Activated CD8-positive, alpha-beta memory T cell treated with anti-CD3 and anti-CD28 coated beads for 24 hours (primary cell): ENCODE measurements at regions not wholly inside any gene's neighbourhood (a gene's known extent, or its start where the extent isn't known, plus 50 kb on each side); places are given as distances from the start of the nearest gene placed in this dataset.

Experiments
- DNase-seq: peaks from one replicate; pipeline ENCODE4 v3.0.0-alpha.2; 2020

DNA sequence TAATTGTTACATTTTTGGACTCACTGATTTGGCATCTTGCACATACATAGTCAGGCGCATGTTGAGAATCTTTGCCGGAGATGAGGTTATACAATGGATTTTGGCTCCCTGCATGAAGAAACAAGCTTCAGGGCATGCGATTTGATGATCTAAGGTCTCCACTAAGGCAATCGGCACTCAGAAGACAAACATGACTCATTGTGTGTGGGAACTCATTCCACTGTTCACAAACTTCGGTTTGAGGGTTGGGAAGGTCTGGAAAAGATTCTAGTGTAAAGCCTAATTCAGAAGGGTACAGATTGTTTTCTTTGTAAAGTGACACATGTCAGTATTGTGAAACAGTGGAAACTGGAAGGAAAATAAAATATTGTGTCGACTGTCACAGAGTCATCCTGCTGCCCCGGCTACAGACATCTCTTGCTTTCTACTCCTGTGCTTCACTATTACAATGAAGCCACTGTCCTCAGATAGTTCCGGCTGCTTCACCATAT, 192.6 kb upstream of the HMGA2 start:
- no peak for DNase-seq

- DNase-seq = no peak
Measured at GRCh38 chr12:65632131-65632855, 192.0 kb upstream of the HMGA2 start.

- no peak for DNase-seq
Measured at GRCh38 chr12:65634061-65634460, 190.2 kb upstream of the HMGA2 start.

GRCh38 chr12:65634626-65635331, 189.5 kb upstream of the HMGA2 start:
- DNase-seq = no peak

DNA sequence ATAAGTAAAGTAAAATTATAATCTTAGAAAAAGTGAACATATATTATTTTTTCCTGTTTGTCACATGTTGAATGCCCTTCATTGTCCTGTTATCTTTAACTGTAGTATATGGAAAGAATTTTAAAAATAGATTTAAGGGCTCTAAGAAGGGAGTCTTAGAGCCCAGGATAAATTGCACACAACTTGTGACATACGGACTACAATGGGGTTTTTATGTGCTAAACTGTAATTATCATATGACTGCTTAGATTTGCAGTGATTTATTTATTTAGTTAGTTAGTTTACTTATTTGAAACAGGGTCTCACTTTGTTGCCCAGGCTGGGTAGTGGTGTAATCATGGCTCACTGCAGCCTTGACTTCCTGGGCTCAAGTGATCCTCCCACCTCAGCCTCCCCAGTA, 187.8 kb upstream of the HMGA2 start:
- no peak for DNase-seq

DNA sequence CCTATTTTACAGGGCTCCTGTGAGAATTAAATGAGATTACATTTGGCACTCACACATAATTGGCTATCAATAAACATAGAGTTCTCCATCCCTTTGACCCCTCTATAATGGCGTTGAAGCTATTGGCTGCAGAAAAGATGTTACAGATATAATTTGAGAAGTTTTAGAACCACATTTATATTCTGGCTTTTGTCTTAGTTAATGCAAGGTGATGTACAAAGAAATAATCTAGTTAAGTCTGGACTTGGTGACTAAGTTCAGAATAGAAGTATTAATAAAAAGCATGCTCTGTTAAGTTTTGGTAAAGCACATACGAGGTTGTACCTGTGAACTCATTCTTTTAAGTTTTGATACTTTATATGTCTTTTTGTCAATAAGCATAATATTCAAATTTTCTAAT, 187.1 kb upstream of the HMGA2 start:
- DNase-seq = no peak

DNA sequence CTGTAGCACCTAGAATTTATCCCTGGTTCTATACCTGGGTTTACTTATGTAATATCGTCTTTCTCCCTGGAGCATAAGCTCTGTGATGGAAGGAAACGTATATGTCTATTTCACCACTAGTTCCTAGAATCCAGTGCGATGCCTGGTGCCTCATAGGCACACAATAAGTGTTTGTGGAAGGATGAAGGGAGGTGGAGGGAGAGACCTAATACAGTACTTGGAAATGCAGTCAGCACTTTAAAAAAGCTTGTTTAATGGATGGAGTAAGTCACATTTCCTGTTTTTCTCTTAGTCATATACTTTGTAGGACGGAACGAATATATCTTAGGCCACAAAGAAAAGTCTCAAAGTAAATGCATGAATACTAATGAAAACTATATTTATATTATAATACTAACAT, 186.5 kb upstream of the HMGA2 start:
- DNase-seq = no peak

DNA sequence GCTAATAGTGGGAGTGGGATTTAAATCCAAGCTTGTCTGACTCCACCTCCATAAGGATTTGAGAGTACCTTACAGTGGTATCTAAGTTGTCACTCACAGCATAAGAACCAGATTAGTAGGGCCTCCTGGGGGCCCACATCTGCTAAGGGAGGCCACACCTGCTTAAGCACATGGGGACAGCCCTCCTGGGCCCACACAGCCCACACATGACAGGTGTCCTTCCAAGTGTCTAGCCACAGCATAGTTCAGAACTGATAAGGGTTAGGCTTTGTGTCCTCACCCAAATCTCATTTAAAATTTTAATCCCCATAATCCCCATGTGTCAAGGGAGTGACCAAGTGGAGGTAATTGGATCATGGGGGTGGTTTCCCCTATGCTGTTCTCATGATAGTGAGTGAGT, 186.0 kb upstream of the HMGA2 start:
- DNase-seq = no peak

GRCh38 chr12:65640489-65640901, 183.8 kb upstream of the HMGA2 start:
- DNase-seq = no peak

- DNase-seq = no peak
Measured at GRCh38 chr12:65642061-65642661, 182.1 kb upstream of the HMGA2 start.

DNA sequence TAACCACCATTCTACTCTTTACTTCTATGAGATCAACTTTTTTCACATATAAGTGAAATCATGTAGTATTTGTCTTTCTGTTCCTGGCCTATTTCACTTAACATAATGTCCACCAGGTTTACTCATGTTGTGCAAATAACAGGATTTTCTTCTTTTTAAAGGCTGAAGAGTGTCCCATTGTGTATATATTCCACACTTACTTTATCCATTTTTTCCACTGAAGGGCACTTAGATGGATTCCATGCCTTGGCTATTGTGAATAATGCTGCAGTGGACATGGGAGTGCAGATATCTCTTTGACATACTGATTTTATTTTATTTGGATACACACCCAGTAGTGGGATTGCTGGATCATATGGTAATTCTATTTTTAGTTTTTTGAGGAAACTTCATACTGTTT, 181.1 kb upstream of the HMGA2 start:
- DNase-seq = no peak

DNA sequence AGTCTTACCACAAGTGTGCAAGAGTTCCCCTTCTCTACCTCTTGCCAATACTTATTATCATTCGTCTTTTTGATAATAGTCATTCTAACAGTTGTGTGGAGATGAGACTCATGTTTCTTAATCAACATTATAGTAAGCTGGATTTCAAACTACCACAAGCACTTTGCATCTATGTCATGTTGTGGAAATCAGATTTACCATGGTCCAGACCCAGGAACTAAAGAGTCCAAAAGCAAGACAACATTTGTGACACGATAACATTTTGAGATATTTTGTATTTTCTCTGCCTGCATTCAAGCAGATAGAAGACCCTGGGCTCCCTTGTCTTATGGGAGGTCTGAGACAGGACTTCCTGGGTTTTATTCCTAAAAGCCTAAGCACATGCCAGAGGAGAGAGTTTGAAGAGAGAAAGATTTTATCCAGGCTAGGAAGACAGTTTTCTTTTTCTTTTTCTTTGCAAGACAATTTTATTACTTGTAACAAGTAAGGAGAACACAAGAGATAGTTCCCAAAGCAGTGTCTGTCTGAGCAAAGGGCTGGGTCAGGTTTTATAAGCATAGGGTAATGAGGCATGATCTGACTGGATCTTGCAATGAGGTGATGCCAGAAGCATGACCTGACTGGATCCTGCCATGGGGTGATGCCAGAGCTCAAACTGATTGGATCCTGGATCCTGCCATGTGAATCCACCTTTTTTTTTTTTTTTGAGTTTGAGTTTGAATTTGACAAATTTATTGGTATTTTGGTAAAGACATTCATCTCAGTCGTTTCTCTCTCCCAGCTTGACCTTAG, 180.5 kb upstream of the HMGA2 start:
- DNase-seq = no peak

DNA sequence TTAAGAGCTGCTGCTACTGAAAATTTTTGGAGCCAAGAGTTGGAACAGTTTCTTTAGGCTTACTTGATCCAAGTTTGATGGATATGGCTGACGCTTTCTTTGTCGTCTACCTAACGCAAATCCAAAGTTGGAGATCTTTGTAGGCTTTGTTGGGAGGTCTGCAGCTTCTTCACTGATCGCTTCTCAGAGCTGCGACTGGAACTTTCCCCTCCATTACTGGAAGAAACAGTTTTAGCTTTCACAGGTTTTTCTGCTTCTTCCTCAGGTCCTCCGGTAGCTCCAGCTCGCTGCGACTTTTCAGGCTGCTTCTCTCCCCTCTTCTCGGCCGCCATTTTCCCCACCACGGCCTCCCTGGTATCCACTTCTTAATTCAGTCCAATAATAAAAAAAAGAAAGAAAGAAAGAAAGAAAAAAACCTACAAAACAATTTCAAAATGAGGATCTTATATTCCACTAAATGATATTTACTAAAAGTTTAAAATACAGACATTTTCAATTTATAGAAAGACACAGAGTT, 178.1 kb upstream of the HMGA2 start:
- no peak for DNase-seq

- no peak for DNase-seq
Measured at GRCh38 chr12:65647074-65647473, 177.2 kb upstream of the HMGA2 start.

DNA sequence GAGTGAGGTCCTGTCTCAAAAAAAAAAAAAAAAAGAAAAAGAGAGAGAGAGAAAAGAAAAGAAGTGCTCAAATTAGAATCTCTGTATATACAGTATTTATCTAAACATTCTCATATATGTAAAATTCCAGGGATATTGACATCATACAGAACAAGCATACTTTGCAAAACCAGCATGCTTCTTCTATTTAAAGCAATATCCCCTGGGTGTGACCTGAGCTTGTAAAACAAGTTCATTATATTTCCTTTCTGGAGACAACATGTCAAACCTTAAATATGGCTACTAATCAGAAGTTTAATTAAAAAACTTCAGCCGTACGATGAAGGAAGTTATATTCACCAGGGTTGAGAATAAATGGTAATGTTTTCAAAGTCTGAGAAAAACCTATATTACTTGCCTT, 175.8 kb upstream of the HMGA2 start:
- no peak for DNase-seq

GRCh38 chr12:65649126-65649525, 175.2 kb upstream of the HMGA2 start:
- DNase-seq = no peak

DNA sequence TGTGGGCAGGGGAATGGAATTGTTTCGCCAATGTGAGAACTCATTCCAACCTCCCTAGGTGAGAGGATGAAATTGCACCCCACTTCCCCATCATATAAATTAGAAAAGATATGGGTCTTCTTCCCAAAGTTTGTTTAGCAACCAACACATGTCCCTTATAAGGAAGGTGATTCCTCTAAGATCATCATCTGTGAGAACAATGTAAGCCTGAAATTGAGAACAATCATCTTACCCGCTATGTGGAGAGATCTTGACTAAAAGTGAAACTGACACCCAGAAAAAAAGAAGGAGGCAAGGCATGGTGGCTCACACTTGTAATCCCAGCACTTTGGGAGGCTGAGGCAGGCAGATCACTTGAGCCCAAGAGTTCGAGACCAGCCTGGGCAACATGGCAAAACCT, 173.2 kb upstream of the HMGA2 start:
- DNase-seq = no peak

- no peak for DNase-seq
Measured at GRCh38 chr12:65653321-65653720, 171.0 kb upstream of the HMGA2 start.

DNA sequence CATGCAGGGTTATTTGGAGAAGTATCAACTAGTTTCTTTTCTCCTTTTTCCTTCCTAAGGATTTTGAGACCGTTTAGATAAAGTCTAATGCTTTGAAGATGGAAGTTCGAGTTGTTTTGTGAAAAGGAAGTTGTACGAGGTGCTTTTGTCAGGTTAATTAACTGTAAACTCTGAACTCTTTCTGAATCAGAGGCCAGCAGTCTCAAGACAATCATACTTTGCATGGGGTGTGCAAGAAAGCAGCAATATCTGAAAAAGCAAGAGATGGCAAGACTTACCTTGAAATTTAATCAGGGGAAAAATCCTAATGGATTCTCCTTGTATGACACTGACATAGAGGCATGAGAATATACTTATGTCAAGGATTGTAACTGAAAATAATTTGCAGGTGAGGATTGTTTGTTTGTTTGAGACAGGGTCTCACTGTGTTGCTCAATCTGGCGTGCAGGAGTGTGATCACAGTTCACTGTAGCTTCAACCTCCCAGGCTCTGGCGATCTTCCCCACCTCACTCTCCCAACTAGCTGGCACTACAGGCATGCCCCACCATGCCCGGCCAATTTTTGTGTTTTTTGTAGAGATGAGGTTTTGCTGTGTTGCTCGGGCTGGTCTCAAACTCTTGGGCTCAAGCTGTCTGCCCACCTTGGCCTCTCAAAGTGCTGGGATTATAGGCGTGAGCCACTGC, 170.2 kb upstream of the HMGA2 start:
- DNase-seq = no peak

GRCh38 chr12:65655074-65655493, 169.2 kb upstream of the HMGA2 start:
- DNase-seq = no peak

DNA sequence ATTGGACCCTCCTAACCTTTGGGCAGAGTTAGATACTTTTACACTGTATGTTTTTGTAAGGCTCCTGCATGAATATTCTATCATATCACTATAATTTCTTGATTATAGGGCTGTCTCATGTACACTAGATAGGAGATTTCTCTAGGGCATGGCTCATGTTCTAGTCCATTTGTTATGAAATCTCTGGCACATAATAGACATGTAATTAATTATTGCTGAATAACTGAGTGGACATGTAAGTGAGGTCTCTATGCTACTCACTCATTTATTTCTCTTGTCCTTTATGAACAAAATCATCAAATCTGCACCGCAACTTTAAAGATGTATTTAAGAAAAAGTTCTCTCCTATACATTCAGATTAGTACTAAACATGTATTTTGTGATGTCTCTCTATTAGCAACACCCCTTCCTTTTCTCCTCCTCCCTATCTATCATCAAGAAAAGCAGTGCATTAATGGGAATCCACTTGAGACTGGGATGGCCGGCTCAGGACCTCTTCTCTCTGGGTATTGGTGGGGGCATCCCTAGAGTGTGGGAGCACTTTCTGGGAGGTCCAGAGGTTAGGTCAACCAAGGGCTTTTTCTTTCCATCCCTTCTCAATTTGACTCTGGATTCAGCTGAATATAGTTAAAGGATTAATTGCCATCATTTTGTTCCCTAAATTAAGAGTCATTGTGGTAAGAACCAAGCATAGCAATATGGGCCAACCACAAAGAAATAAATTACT, 168.0 kb upstream of the HMGA2 start:
- DNase-seq = no peak

GRCh38 chr12:65656891-65657351, 167.4 kb upstream of the HMGA2 start:
- DNase-seq = no peak
